CD1c-positive myeloid dendritic cell (primary cell): ENCODE measurements at regions not wholly inside any gene's neighbourhood (a gene's known extent, or its start where the extent isn't known, plus 50 kb on each side); places are given as distances from the start of the nearest gene placed in this dataset.

Source experiments
- DNase-seq: peaks from one replicate; pipeline ENCODE4 v3.0.0-alpha.2; 2016; ENCODE audit errors: extremely low spot score

DNA sequence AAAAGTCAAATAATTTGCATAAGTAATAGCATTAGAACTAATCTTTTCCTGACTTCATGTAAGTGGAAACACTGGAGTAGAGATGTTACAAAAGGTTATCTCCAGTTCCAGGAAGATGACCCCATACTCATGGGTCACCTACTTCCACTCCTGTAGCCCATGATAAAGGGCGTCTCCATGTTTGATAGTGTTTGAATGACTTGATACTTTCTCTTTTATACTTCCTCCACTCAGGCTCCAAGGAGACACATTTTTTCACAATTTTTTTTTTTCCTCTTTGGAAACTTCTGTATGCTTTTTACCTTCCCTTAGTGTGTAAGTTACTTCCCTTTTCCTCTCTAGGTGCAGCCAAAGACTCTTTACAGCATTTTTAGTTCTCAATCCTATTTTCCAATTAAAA is 382.1 kb upstream of the B3GALT2 start:
- peak; percentile 57 for DNase-seq

DNA sequence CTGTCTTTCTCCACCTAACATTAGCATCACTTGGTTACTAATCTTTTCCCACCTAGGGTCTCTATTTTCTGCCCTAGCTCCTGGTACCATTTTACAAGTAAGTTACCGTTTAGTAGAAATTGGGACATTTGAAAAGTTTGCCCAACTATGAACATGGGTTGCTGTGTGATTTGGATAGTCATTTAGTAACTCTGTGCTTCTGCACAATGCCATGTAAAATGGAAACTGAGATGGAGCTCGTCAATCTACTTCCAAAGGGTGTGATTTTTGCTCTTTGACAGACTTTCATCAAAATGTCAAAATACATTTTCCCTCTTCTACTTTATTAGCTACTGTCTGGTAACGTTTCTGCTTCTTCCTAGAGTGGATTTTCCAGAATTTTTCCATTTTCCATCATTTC is 381.5 kb upstream of the B3GALT2 start:
- no peak for DNase-seq

DNA sequence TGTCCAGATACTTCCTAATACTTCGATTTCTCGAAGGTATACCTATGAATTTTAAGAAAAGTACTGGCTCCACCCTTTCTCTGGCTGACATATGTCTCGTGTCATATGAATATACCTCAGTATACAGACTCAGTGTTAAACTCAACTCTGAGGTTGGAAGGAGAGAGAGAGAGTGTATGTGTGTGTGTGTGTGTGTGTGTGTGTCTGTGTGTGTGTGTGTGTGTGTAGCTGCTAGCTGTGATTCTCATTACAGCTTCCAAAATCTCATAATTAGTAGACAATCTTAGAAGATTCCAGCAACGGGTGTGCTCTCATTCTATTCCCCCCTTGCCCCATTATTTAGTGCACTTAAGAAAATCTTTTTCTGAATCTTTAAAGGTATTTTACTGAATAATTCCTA is 380.3 kb upstream of the B3GALT2 start:
- DNase-seq, result no peak

DNA sequence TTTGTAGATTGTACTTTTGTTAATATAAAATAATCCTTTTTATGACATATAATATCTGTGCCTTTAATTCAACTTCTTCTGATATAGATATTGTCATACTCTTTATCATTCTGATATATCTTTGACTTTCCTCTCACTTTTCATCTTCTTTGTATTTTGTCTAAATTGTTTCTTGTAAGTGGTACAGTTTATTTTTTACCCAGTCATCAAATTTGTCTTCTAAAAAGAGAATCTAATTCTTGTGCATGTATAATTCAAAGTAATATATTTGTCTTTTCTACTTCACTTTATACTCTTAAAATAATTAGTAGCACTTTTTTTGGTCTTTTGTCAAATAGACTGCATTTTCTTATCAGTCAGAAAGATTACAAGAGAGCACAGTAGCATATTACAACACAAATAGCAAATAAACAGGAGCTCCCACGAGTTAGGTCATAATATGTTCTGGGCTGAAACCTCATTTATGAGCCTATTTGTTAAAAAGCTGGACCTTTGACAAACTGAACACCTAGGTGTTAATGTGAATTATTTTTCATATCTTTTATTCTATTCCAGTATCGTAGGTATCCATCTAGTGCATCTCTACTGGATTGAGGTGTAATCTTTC is 379.7 kb upstream of the B3GALT2 start:
- DNase-seq, result no peak

DNA sequence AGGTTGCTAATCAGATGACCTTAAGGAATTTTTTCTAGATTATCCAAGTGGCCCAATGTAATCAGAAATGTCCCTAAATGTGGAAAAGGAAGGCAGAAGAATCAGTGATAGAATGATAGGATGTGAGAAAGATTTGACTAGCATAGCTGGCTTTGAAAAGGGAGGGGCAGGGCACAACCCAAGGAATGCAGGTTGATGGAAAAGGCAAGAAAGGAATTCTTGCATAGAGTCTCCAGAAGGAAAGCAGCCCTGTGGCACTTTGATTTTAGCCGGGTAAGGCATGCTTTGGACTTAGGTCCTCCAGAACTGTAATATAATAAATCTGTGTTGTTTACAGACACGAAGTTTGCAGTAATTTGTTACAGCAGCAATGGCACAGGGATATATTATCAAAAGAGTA is 375.7 kb upstream of the B3GALT2 start:
- no peak for DNase-seq

DNA sequence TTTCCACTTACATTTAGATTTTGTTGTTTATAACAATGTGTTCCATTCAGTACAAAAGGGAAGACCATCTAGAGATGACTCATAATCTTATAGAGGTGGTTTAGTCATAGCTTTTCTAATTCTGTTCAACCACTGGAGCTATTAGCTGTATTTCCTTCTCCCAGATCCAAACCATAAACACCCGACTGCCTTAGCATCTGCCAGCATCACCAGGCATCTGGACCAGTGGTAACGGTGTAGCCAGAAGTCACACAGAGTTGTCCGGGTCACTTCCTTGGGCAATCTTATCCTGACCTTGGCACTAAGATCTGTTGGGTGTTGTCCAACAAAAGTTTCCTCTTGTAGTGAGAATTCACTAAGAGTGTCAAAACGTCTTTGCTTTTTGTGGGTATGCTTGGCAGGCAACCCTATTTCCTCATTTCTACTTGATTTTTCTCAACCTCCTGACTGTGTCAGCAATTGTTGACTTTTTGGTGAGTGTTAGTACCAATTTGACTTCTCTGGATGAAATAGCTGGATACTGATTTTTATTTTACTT is 372.1 kb upstream of the B3GALT2 start:
- DNase-seq, result peak; percentile 64

DNA sequence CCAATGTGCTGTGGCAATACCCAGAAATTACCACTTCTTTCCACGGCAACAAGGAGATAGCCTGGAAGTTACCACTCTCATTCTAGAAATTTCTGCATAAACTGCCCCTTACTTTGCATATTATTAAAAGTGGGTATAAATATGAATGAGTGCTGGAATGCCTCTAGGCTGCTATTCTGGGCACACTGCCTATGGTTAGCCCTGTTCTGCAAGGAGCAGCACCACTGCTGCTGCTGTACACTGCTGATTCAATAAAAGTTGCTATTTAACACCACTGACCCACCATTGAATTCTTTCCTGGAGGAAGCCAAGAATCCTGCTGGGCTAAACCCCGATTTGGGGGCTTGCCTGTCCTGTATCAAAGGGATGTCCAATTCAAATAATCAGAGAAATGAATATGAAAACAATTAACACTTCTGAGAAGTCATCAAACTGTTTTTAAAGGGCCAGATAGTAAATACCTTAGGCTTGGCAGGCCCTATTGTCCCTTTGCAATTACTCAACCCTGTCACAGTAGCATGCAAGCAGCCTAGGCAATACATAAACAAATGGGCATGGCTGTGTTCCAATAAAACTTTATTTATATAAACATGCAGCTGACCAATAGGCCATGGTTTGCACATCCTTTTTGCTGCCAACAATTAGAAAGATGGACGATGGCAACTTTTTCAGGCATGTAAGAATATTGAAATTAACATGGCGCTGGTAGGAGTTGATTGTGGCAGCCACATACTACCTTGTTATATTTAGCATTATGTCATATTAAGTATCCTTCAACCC is 369.4 kb upstream of the B3GALT2 start:
- DNase-seq, result no peak

DNA sequence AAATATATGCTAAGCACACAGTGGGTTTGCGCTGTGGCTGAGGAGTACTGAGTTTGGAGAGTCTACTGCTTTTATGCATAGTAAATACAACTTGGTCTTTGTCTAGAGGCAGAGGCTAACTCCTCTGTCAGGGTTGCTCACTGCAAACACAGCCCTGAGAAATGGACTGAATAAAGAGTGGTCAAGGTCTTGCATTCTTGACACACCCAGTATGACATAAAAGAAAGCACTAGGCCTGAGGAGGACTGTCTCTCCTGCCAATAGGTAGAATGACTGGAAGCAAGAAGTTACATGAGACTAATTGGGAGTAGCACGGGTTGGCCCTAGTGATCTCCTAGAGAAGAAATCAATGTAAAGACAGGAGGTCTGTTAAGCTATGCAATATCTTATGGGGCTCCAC is 367.2 kb upstream of the B3GALT2 start:
- no peak for DNase-seq

DNA sequence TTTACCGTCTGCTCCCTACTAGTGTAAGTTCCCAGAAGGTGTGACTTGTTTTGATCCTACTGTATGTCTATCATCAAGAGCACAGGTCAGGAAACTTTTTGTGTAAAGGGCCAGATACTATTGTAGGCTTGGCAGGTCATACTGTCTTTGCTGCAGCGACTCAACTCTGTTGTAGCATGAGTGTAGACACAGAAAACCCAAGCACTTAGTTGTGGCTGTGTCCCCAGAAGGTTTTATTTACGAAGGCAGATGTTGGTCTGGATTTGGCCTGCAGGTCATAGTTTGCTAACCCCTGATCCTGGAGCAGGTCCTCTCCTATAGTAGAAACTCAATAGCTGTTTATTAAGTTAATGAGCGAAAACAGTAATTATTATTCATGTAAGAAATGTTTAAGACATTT is 365.9 kb upstream of the B3GALT2 start:
- no peak for DNase-seq

DNA sequence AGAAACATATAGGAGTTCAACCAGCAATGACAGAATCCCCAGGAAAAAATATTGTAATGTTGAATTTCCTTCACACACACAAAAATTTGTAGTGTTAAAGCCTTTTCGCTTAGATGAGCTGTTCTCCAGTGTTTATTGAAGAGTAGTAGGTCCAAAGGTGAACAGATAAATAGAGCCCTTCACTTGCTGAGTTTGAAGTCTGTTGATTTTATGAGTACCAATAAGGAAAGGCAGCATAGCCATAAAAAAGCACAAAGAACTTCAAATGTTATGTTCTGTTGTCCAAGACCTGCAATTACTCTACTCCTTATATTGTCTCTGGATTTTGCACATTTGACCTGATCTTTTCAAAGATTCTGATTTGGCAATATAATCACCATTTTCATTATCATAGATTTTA is 362.7 kb upstream of the B3GALT2 start:
- DNase-seq, result no peak

DNA sequence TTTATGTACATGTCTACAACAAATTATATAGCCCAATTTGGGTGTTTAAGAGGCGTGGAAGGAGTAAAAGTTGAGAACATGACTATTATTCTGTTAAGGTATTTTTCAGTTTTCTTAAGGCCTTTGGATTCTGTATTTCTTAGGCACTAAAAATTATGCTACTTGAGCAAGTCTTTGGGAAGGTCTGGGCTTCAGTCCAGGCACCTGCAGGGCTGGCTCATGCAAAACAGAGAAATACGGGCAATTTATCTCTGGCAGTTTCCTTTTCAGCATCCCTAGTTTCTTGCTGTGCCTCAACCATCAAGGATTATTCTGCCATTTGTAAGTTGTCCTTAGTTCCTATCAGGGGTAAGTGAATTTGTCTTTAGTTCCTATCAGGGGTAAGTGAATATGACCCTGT is 358.8 kb upstream of the B3GALT2 start:
- no peak for DNase-seq

DNA sequence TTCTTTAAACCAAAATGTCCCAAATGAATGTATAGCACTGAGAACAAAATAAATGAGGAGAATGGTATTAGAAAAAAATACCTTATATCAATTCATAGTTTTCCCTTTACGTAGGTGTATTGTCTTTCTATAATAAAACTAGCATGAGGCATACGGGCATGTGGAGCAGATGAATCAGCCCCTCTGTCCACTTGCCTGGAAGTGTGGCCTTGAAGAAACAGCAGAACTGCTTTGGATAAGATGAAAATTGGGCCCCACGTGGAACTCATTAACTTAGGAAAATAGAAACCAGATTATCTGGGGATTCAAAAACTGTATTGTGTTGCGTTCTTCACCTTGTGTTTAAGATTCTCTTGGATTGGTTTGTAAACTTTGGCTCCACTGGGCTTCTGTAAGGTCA is 356.8 kb upstream of the B3GALT2 start:
- DNase-seq, result no peak

DNA sequence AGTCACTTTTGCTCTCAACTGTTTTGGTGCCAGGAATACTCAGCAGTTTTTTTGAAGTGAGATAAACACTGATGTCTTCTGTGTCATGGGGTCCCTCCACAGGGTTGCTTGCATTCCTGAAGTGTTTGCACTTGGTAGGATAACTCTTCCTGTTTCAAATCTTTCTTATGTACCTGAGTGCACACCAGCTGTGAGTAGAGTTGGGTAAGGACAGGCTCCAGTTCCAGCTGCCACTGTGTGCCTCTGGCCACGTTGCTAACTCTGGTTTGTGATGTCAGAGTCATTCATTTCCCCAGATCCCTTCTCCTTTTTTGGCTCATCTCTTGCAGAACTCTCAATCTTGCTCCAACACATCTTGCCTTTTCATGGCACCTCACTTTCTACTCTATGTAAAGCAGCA is 356.3 kb upstream of the B3GALT2 start:
- DNase-seq, result no peak

DNA sequence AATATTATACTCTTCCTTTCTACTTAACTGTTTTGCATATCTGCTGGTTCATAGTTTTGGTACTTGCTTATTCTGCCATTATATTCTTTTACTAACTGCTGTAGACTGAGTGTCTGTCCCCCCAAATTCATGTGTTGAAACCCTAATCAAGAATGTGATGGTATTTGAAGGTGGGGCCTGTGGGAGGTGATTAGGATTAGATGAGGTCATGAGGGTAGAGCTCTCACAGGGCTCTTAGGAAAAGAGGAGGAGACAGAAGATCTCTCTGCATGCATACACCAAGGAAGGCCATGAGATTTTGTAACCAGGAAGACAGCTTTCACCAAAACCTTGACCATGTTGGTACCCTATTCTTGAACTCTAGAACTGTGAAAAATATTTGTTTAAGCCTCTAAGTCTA is 354.1 kb upstream of the B3GALT2 start:
- no peak for DNase-seq

DNA sequence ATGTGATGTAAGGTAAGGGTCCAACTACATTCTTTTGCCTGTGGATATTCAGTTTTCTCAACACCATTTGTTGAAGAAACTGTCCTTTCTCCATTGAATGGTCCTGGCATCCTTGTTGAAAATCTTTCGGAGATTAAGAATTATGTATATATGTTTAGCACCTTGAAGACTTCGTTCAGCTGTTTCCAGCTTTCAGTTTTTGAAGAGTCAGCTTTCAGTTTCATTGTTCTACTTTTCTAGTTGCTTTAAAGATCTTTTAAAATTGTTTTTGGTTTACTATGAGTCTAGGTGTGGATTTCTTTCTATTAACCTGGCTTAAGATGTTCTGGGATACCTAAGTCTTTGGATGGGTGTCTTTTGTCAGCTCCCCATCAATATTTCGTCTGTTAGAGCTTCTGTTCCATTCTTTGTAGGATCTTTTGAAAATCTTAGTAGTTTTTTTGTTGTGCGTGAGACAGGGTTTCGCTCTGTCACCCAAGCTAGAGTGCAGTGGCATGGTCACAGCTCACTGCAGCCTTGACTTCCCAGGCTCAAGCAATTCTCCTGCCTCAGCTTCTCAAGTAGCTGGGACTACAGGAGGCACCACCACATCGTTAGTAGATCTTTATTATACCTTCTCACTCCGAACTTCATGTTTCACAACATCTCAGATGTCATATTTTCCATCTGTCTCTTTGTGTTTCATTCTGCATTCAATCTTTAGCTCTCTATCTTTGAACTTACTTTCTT is 353.5 kb upstream of the B3GALT2 start:
- DNase-seq, result no peak

DNA sequence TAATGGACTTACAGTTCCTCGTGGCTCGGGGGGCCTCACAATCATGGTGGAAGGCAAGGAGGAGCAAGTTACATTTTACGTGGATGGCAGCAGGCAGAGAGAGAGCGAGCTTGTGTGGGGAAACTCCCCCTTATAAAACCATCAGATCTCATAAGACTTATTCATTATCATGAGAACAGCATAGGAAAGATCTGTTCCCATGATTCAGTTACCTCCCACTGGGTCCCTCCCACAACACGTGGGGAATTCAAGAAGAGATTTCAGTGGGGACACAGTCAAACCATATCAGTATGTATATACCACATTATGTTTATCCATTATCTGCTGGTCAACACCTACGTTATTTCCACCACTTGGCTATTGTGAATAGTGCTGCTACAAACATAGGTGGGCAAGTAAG is 352.3 kb upstream of the B3GALT2 start:
- DNase-seq, result no peak

DNA sequence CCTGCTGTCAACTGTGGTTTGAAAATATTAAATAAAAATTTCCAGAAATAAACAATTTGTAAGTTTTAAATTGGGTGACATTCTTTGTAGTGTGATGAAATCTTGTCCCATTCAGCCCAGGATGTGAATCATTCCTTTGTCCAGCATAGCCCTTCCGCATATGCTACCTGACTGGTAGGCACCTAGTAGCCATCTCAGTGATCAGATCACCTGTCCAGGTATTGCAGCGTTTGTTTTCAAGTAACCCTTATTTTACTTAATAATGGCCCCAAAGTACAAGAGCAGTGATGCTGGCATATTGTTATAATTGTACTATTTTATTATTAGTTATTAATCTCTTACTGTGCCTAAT is 351.6 kb upstream of the B3GALT2 start:
- no peak for DNase-seq

DNA sequence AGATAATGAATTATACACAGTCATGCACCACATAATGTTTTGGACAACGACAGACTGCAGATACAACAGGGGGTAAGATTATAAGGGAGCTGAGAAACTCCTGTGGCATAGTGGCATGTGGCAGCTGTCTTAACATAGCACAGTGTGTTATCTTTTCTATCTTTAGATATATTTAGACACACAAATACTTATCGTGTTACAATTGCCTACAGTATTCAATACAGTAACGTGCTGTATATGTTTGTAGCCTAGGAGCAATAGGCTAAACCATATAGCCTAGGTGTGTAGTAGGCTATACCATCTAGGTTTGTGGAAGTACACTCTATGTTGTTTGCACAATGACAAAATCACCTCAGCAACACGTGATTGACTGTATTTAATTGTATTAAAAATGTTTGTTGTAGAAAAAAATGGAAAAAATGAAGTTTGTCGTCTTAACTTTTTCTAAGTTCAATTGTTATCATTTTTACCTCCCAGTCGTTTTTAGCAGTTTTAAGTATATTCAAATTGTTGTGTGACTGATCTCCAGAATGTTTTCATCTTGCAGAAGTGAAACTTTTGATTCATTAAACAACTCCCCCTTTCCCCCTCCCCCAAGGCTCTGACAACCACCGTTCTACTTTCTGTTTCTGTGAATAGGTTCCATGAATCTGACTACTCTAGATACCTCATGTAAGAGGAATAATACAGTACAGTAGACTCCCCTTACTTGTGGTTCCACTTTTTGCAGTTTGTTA is 351.0 kb upstream of the B3GALT2 start:
- DNase-seq, result peak; percentile 75

DNA sequence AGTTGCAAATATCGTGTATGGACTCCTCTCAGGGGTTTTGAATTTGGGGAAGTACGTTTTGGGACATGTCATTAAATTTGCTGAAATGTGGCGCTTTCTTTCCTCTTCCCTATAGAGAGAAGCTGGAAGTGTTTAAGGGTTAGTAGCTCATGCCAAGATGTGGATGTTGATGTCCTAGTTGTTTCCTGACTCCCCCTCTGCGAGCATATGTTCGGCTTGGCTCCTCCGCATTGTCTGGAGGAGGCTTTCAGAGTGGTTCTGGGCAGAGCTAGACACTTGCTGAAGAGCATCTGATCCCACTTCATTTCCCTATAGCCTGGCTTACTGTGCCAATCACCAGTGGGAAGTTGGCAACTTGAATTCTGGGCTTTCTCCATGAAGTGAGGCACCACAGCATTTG is 347.4 kb upstream of the B3GALT2 start:
- no peak for DNase-seq

DNA sequence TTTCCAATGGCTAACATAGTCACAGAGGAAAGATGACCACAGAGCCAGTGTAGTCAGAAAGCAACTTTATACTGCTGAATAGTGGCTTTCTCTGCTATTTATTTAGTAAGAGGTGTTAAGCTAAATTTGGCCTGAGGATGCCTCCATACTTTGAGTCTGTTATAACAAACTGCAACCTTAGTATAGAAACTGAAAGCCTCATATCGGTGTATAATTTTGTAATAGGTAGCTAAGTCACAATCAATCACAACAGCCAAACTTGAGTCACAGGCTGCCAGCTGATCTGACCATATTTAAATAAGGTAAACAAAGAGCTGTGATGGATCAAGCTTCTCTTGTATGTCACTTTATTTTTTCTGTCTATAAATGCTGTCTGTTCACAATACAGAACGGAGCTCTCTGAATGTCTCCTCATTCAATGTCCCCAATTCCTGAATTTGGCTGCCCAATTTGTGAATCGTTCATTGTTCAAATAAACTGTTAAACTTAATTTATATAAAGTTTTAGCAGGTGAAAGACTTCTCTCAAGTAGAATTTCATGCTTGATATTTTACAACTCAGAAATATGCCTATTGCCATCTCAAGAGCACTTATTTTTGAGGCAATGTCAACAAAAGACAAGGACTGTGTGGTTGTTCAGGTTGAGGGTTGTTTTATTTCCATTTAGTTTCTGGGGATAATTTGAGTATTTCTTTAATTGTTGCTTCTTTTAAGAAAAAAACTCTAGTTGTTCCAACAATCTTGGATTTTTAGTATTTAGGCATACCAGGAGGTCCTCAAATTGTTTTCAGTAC is 339.7 kb upstream of the B3GALT2 start:
- DNase-seq, result no peak

DNA sequence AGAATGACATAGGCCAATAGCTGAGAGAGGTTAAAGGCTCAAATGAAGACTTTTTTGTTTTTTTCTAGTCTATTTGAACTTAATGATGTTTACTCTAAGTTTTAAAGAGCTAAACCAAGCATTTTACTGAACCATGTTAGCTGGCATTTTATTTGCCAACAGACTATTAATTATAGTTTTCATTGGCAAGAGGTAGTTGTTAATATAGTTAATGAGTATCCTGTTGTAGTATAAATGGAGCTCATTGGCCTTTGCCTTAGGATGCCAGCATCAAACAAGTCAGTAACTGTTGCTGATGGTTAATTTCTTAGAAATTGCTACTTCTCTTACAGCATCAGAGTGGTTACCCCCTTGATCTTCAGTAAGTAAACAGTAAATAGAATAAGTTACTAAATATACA is 339.0 kb upstream of the B3GALT2 start:
- no peak for DNase-seq
